Adrenal gland (tissue), 9 donors: ENCODE measurements at regions not wholly inside any gene's neighbourhood (a gene's known extent, or its start where the extent isn't known, plus 50 kb on each side); places are given as distances from the start of the nearest gene placed in this dataset.
"Not testable (repeated sequence)": the region's sequence is repeated elsewhere in the genome, so short reads cannot be mapped to it uniquely, and the experiment has no call there.

Experiments used
- DNase-seq, 7 donors: peaks; one replicate each; pipeline ENCODE4 v3.0.0-alpha.2; 2019 to 2020
- H3K27ac ChIP-seq, 5 donors: fragments of 200-600 bp; sonication (generic) in 4 of 5; 1 replicate in 3 of 5; 2 replicates in 2 of 5; pipeline versions ENCODE4 v1.5.1 to v1.8.0; 2016 to 2020; ENCODE audit warnings: mild to moderate bottlenecking in 1 of 5
- H3K27me3 ChIP-seq: fragments of 200-600 bp; 2 replicates; pipeline ENCODE4 v1.8.0; 2021
- H3K36me3 ChIP-seq, 2 donors: fragments of 200-600 bp; replicated peaks in 1 of 2; 1 replicate in 1 of 2; 2 replicates in 1 of 2; pipeline versions ENCODE4 v1.5.1 to v1.8.0; 2018 to 2022
- H3K4me1 ChIP-seq, 2 donors: fragments of 200-600 bp; replicated peaks in 1 of 2; 1 replicate in 1 of 2; 2 replicates in 1 of 2; pipeline versions ENCODE4 v1.5.1 to v1.8.0; 2018 to 2021
- H3K4me3 ChIP-seq, 4 donors: fragments of 200-600 bp; sonication (generic) in 3 of 4; one replicate each; pipeline ENCODE4 v1.5.1; 2016 to 2018
- H3K9me3 ChIP-seq, 3 donors: fragments of 200-600 bp; sonication (generic) in 1 of 3; replicated peaks in 1 of 3; 1 replicate in 2 of 3; 2 replicates in 1 of 3; pipeline versions ENCODE4 v1.5.1 to v1.8.0; 2016 to 2021
- CTCF ChIP-seq, 6 experiments: fragments of 450-650 bp in 4 of 6; fragments of 200-600 bp in 2 of 6; sonication (generic) in 1 of 6; IDR thresholded peaks; 1 replicate in 5 of 6; 2 replicates in 1 of 6; pipeline versions ENCODE4 v1.5.1 to v1.8.0; 2016 to 2021; ENCODE audit warnings: antibody characterized with exemption in 6 of 6, mild to moderate bottlenecking in 2 of 6, moderate library complexity in 1 of 6
- POLR2A ChIP-seq, 2 donors: fragments of 450-650 bp; IDR thresholded peaks; one replicate each; pipeline ENCODE4 v1.6.1; 2017; ENCODE audit warnings: antibody characterized with exemption in 2 of 2, mild to moderate bottlenecking in 2 of 2, moderate library complexity in 1 of 2
- WGBS, 4 donors: extraction: QIAGEN DNeasy Blood & Tissue Kit in 2 of 4; methylation state at CpG; one replicate each; pipeline versions ENCODE4 v1.1.5 to v1.1.7; 2013 to 2017; 5-methylcytosine and 5-hydroxymethylcytosine counted together
- intact Hi-C, 2 donors: fragments of 100-400 bp; cut with DNase I; formaldehyde crosslinking; loops; one replicate each; pipeline versions ENCODE4 v1.14.1 to v1.15.0; 2022 to 2023
- donor health status: healthy with polysubstance abuse.
- donor health status: Bipolar disorder and iron deficiency.
- donor health status: DM: yes; HTN: yes; CAD: no.
- donor health status: DM: no; HTN: no; CAD: no.
- donor health status: DM: no; HTN: no; CAD: no.

- Histone ChIP-seq H3K27ac (no peak overlapping the region), H3K36me3 (no peaks in the 10 kb centered on the region), H3K4me3 (no peak overlapping the region), H3K27me3 (no peaks in the 10 kb centered on the region), H3K4me1 (no peaks in the 10 kb centered on the region), H3K9me3 (no peaks in the 10 kb centered on the region)
- DNase-seq, result no peak
- 19 to 57% (median 42%) methylated on average over 1 of the region's 1 CpG for WGBS, 4 donors
- intact Hi-C loops, result no loop called here
- TF ChIP-seq POLR2A (IDR thresholded peaks at IDR 0.05), result no peak
- TF ChIP-seq CTCF (IDR thresholded peaks at IDR 0.05), result no peak
These were observed 1277.1 kb downstream of the REEP3 start for GRCh38 chr10:64798297-64798696.

GRCh38 chr10:64808233-64808632, 1287.0 kb downstream of the REEP3 start:
- H3K9me3 ChIP-seq, H3K36me3 ChIP-seq, H3K4me1 ChIP-seq, DNase-seq, H3K27me3 ChIP-seq, H3K27ac ChIP-seq, H3K4me3 ChIP-seq, intact Hi-C loops: not testable (repeated sequence)

GRCh38 chr10:64810046-64810445, 1288.8 kb downstream of the REEP3 start:
- H3K27me3 ChIP-seq, H3K4me3 ChIP-seq, H3K4me1 ChIP-seq, intact Hi-C loops, H3K27ac ChIP-seq, DNase-seq, H3K9me3 ChIP-seq, H3K36me3 ChIP-seq: not testable (repeated sequence)
- WGBS, 4 donors, result 66 to 82% (median 69%) methylated on average over 4 of the region's 4 CpGs

GRCh38 chr10:64813391-64813790, 1292.2 kb downstream of the REEP3 start:
- Histone ChIP-seq H3K27me3 (no peaks in the 10 kb centered on the region), H3K27ac (no peak overlapping the region), H3K4me3 (no peak overlapping the region), H3K9me3 (no peaks in the 10 kb centered on the region), H3K4me1 (no peaks in the 10 kb centered on the region), H3K36me3 (no peaks in the 10 kb centered on the region)
- 50 to 61% (median 59%) methylated on average over 2 of the region's 2 CpGs for WGBS, 4 donors
- no peak for TF ChIP-seq POLR2A (IDR thresholded peaks at IDR 0.05)
- TF ChIP-seq CTCF (IDR thresholded peaks at IDR 0.05), result no peak
- DNase-seq, result no peak
- intact Hi-C loops, result no loop called here

GRCh38 chr10:64814201-64814600, 1293.0 kb downstream of the REEP3 start:
- WGBS, 4 donors, result 57 to 79% (median 76%) methylated on average over 2 of the region's 2 CpGs
- H3K9me3 ChIP-seq, result no peaks in the 10 kb centered on the region
- no peaks in the 10 kb centered on the region for H3K27me3 ChIP-seq
- H3K4me1 ChIP-seq, result no peaks in the 10 kb centered on the region
- no peak overlapping the region for H3K4me3 ChIP-seq
- intact Hi-C loops, result no loop called here
- no peak overlapping the region for H3K27ac ChIP-seq
- no peak for DNase-seq
- no peaks in the 10 kb centered on the region for H3K36me3 ChIP-seq
- no peak for TF ChIP-seq CTCF (IDR thresholded peaks at IDR 0.05)
- no peak for TF ChIP-seq POLR2A (IDR thresholded peaks at IDR 0.05)
